SK-MEL-5 (cell line): ENCODE measurements at regions not wholly inside any gene's neighbourhood (a gene's known extent, or its start where the extent isn't known, plus 50 kb on each side); places are given as distances from the start of the nearest gene placed in this dataset.

Experiments
- DNase-seq: peaks from one replicate; pipeline ENCODE4 v3.0.0-alpha.2; 2016; ENCODE audit warnings: low read depth, low spot score
- in situ Hi-C: cut with HindIII; loops from 2 replicates; pipeline ENCODE4 v1.10.0; 2016; ENCODE audit warnings: low sequenced_read_pairs, high pct_unique_total_duplicates, low pct_unique_long_range_greater_than_20kb

GRCh38 chr12:13462450-13462849 is 265.9 kb downstream of the EMP1 start:
- DNase-seq = no peak
- in situ Hi-C loops = loop anchor here (25.0 kb wide), 1 partner anchor 175 kb away; no protein-coding TSS in a partner anchor

DNA sequence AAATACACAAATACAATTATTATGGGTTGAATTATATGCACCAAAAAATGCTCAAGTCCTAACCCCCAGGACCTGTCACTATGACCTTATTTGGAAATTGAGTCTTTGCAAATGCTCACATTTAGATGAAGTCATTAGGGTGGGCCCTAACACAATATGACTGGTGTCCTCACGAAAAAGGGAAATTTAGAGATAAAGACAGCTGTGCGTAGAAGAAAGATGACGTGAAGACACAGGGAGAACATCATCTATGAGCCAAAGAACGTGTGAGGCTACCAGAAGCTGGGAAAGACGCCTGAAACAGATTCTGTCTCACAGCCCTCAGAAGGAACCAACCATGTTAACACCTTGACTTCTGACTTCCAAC is 259.2 kb downstream of the EMP1 start:
- in situ Hi-C loops = loop anchor here (25.0 kb wide), 1 partner anchor 168 kb away; no protein-coding TSS in a partner anchor
- no peak for DNase-seq

DNA sequence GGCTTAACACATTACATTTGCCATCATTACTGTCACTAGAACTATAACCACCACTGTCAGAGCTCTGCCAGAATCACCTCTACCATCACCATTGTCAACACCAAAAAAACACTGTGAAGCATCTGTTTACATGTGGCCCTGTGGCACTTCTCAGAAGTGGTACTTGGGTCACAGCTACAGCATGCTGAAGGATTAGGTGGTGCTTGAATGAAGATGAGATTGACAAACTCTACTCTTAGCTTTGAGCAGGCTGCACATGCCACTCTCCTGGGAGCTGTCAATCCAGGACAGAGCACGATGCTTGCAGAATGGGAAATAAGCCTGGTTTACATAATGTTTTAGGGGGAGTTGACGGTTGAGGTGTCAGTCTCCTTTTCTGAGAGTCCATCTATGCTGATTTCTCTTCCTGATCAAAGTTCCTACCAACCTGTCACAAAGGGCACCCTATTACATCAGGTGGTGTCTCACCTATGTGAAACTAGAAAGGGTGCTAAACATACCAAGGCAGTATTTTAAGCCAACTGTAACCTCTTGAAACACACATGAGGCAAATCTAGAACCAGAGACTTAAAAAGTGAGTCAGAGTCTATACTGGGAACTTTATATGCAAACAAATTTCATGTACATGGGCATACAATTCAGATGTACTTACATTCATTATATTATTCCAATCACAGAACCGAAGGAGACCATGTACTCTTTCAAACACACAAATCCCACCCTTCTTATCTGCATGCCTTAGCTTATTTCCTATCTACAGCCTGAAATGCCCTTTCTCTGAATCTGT is 258.7 kb downstream of the EMP1 start:
- in situ Hi-C loops = loop anchor here (25.0 kb wide), 1 partner anchor 168 kb away; no protein-coding TSS in a partner anchor
- no peak for DNase-seq

DNA sequence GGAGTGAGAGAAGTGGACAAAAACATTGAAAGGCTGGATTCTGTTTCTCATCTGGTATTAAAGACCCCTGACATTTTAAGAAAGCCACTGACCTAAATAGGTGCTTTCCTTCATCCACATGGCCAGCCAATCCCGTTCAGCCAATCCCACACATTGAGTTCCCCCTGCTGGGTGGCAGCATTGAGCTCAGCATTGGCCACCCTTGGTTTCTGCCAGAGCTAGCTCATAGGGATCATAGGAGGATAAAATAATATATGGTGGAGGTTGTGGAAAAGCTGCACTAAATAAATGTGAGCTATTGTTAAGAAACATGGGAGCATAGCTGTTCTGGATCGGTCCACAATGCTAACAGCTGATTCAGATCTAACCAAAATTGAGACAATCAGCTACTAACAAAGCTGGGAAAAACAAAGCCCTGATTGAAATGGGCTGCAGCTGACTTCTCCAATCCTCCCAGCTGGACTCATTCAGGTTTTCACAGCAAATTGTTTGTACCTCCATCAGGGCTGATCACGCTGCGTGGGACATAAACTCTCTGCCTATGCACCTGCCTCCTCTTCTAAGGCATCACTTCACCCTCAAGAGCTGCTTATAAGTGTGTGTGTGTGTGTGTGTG is 256.5 kb downstream of the EMP1 start:
- in situ Hi-C loops = loop anchor here (25.0 kb wide), 1 partner anchor 166 kb away; no protein-coding TSS in a partner anchor

DNA sequence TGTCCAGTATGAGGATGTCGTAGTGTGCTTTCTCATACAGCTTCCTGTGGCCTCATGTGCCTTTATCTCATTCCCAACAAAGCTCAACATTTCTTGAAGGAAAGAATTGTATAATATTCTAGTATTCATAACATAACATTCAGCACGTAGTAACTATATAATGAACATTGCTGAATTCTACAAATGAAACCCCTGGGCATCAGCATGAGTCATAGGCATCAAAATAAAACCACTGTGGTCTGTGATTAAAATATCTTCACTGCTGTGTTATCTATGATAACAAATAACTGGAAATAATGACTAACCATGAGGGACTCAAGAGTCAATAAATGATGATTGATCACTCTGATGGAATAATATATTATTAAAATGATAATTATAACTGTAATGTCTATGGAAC is 255.2 kb downstream of the EMP1 start:
- no peak for DNase-seq
- in situ Hi-C loops = loop anchor here (25.0 kb wide), 1 partner anchor 164 kb away; no protein-coding TSS in a partner anchor

More for the DNA sequence above, 256.5 kb downstream of the EMP1 start:
- peak; percentile 18 for DNase-seq

DNA sequence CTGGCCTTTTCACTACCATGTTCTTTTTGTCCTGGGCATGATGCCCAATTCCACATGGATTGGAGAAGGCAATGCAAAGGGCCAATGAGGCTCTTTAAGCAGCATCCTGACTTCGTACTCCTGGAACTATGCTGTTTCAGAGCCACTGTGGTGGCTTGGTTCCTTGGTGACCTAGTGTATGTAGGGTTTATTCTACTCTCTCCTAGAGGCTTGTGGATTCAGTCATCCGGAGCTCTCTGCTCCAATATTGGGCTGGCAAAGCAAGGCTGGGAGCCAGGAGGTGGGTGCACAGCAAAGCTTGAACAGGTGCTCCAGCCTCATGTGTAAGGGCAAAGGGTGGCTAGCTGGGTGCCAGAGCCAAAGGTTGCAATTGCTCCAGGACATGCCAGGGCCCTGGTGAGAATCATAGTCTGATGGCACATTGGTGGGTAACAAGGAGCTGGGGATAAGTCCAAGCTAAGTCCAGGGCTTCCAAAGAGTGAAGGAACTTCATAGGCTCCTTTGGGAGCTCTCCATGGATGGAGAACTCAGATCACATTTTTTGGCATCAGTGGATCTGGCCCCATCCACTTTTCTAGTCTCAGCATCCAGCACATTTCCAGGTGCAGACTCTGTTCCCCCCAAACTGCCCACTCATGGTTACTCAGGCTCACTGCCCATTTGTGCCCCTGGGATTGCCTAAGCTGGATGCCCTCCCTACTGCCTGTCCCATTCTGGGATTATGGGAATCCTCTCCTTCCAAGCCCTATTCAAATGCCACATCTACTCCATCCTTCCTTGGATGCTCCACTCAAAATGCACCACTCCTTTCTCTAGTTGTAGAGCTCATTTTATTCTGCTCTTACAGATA is 253.9 kb downstream of the EMP1 start:
- in situ Hi-C loops = loop anchor here (25.0 kb wide), 1 partner anchor 163 kb away; no protein-coding TSS in a partner anchor
- no peak for DNase-seq

- no peak for DNase-seq
- in situ Hi-C loops = no loop called here
These were observed 247.6 kb downstream of the EMP1 start for GRCh38 chr12:13444076-13444475.

DNA sequence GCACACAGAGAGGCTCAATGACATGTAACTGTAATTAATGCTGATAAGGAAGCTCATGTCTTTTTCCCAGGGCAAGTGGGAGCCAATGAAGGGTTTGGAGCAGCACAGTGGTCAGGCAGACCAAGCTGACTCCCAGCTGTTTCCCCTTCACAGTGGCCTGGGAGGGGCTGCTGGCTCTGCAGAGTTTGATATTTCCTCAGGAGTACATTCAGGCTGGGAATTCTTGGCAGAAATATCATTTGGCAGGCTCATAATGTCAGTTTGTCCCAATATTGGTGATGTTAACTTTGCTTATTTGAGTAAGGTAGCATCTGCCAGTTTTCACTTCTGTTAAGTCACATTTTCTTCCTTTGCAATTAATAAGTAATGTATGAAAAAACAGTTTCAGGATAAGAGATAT is 247.0 kb downstream of the EMP1 start:
- in situ Hi-C loops = no loop called here
- no peak for DNase-seq

DNA sequence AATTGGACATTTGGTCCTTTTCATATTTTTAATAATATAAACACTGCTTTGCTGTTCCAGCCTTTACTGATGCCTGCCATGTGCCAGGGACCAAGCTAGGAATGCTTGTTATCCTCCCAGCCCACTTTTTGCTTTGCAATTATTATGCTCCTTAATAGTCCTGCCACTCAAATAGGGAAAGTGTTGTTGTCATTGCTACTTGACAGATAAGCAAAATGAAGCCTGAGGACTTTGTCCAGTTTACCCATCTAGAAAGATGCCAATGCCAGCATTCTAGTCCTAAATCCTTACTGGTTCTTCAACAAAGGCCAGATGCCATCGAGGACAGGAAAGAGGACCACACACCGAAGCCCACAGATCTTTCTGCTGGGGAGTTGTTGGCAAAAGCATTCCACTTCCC is 246.5 kb downstream of the EMP1 start:
- DNase-seq = no peak
- in situ Hi-C loops = no loop called here

- in situ Hi-C loops = no loop called here
- DNase-seq = no peak
These were observed 245.9 kb downstream of the EMP1 start for GRCh38 chr12:13442457-13442856.

DNA sequence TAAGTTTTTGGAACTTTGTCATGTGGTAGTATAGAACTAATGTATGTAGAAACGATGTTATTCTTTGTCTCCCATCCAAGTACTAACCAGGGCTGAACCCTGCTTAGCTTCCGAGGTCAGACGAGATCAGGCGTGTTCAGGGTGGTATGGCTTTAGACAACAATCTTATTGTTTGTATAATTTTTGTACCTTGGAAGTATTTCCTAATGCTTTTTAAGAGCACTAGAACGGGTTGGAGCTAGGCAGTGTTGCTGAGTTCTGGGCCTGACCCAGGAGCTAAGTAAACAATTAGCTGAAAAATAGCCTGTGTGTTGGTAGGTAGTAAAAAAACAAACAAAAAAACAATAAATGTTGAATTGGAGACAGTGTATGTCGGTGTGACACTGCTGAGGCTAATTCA is 244.3 kb downstream of the EMP1 start:
- in situ Hi-C loops = no loop called here
- DNase-seq = no peak

- peak; percentile 85 for DNase-seq
- in situ Hi-C loops = no loop called here
These were observed 241.0 kb downstream of the EMP1 start for GRCh38 chr12:13437541-13437940.

DNA sequence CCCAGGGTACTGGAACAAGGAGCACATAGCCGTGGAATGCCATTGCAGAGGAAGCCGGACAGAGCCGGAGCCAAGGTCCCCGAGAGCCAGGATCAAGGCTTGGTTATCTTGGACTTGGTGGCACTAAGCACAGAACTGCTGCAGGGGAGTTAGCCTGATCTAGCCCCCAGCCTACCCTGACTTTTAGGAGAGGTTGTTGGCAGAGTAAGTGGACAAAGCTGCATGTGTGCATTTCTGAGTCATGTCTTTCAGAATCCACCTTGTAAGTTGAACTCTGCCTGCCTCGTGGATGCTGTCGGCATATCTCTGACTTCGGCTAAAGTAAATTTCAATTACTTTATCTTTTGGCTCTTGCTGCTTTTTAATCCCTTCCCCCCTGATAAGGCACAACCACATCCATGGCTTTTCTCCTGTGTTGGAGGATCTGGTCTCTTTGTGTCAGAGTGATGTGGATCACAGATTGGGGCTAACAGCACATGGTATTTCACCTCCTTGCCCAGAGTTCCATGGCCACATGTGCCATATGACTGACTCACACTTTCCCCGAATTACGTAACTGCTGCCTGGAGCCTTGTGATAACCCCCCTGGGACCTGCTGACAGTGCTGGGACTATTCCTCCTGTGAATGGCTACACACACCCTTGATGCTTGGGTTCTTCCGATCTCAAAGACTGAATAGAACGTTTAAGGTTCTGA is 240.3 kb downstream of the EMP1 start:
- in situ Hi-C loops = no loop called here
- DNase-seq = peak; percentile 90

DNA sequence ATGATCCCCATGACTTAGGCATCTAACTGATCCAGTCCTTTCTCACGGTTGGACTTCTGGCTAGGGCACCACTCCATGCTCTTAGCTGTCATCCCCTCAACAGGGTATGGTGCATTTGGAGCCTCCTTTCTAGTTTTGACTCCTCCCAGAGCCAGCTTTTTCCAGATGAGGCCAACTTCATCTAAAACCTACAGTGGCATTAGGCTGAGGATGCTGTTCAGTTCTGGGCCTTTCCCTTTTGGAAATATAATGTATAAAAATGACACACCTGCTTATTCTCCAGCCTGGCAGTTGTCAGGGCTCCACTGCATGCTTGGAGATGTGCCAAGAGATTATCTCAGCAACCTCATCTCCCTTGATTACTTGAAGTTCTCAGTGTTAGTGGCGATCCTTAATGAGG is 239.7 kb downstream of the EMP1 start:
- DNase-seq = no peak
- in situ Hi-C loops = no loop called here

DNA sequence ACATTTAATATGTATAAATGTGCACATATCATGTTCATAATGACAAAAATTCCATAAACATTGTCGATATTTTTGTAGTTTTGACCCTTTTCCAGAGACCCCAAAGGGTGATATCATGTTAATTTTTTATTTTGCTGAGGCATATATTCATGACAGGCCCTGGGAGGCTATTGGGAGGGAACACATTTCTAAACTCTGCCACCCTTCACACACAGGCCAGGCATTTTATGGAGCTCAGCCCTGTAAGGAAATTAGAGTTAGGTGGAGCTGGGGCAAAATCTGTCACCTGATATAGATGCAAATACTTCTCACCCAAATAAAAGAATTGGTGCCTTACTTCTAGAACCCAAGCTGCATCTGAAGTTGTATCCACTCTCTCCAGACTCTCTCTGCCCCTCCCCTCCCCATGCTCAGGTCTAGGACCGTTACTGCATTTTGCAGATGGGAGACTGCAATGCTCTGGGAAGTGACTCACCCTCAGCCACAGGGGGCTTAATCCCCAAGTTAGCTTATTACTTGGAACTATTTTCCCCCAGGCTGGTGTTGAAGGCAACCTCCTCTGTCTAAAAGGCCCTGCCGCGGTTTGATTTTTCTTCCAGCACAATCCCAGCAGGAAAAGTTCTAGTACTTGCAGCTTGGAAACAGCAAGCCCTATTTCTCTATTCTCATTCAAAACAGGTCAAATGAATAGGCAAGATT is 238.9 kb downstream of the EMP1 start:
- in situ Hi-C loops = no loop called here

GRCh38 chr12:13433768-13434167 is 237.2 kb downstream of the EMP1 start:
- in situ Hi-C loops = no loop called here

More for the DNA sequence above, 238.9 kb downstream of the EMP1 start:
- peak; percentile 49 for DNase-seq

DNA sequence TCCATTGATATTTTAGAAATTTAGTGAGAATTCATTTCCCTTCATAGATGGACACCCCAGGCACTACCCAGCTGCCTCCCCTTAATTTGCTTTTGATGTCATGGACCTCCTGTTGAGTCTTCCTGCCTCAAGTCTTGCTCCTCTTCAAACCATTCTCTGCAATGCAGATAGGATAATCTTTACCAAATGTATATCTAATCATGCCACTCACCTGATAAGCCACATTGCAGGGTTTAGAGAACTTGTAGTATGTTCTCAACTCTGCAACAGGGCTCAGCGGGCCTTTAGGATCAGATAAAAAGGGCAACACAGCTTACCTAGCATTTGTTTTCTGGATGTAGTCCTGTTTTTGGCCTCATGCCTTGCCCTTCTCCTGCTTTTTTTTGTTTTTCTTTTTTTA is 234.5 kb downstream of the EMP1 start:
- DNase-seq = no peak
- in situ Hi-C loops = no loop called here

More at GRCh38 chr12:13433768-13434167, 237.2 kb downstream of the EMP1 start:
- DNase-seq = no peak
